Loucy (cell line): ENCODE measurements at regions not wholly inside any gene's neighbourhood (a gene's known extent, or its start where the extent isn't known, plus 50 kb on each side); places are given as distances from the start of the nearest gene placed in this dataset.

Experiments used
- H2AFZ ChIP-seq: fragments of 200-600 bp; sonication (generic); 2 replicates; pipeline ENCODE4 v1.6.0; 2016; ENCODE audit warnings: antibody characterized with exemption, mild to moderate bottlenecking, low read length, moderate library complexity
- H3F3A ChIP-seq: fragments of 200-600 bp; 2 replicates; pipeline ENCODE4 v1.6.0; 2016; ENCODE audit warnings: antibody characterized with exemption, low read depth, mild to moderate bottlenecking
- H3K27me3 ChIP-seq: fragments of 200-600 bp; sonication (generic); 2 replicates; pipeline ENCODE4 v1.6.1; 2014; ENCODE audit warnings: low read length, mild to moderate bottlenecking; ENCODE audit not compliant: insufficient read depth, poor library complexity, severe bottlenecking
- H3K36me3 ChIP-seq: fragments of 200-600 bp; sonication (generic); 2 replicates; pipeline ENCODE4 v1.6.1; 2016; ENCODE audit warnings: low read length; ENCODE audit not compliant: insufficient read depth
- H3K4me1 ChIP-seq: fragments of 200-600 bp; sonication (generic); 2 replicates; pipeline ENCODE4 v1.5.1; 2014; ENCODE audit warnings: low read length, mild to moderate bottlenecking; ENCODE audit not compliant: insufficient read depth, poor library complexity, severe bottlenecking
- H3K4me2 ChIP-seq: fragments of 200-600 bp; sonication (generic); 2 replicates; pipeline ENCODE4 v1.6.0; 2014; ENCODE audit warnings: antibody characterized with exemption, low read length, low read depth, mild to moderate bottlenecking; ENCODE audit not compliant: poor library complexity, severe bottlenecking
- H3K4me3 ChIP-seq: fragments of 200-600 bp; sonication (generic); 2 replicates; pipeline ENCODE4 v1.5.1; 2014; ENCODE audit warnings: low read length, mild to moderate bottlenecking, mixed read lengths; ENCODE audit not compliant: poor library complexity, severe bottlenecking
- H3K79me2 ChIP-seq: fragments of 200-600 bp; sonication (generic); 2 replicates; pipeline ENCODE4 v1.6.1; 2014; ENCODE audit warnings: low read length; ENCODE audit not compliant: insufficient read depth
- H3K9ac ChIP-seq: fragments of 200-600 bp; sonication (generic); 2 replicates; pipeline ENCODE4 v1.6.0; 2014; ENCODE audit warnings: mild to moderate bottlenecking, low read depth, low read length, moderate library complexity; ENCODE audit not compliant: poor library complexity, severe bottlenecking
- H3K9me2 ChIP-seq: fragments of 200-600 bp; sonication (generic); replicated peaks from 2 replicates; pipeline ENCODE4 v1.6.1; 2016; ENCODE audit warnings: low read depth, low read length, mixed read lengths
- H3K9me3 ChIP-seq: fragments of 200-600 bp; sonication (generic); 2 replicates; pipeline ENCODE4 v1.6.1; 2014; ENCODE audit warnings: mild to moderate bottlenecking, antibody characterized with exemption, low read length, low read depth; ENCODE audit not compliant: insufficient read depth
- H4K20me1 ChIP-seq: fragments of 200-600 bp; sonication (generic); 2 replicates; pipeline ENCODE4 v1.6.0; 2014; ENCODE audit warnings: antibody characterized with exemption, low read length, mild to moderate bottlenecking; ENCODE audit not compliant: insufficient read depth, poor library complexity, severe bottlenecking
- CTCF ChIP-seq: fragments of 200-600 bp; sonication (generic); conservative IDR thresholded peaks from 2 replicates; pipeline ENCODE4 v1.5.1; 2014; ENCODE audit warnings: mild to moderate bottlenecking, antibody characterized with exemption, low read length
- EZH2phosphoT487 ChIP-seq: fragments of 200-600 bp; IDR thresholded peaks from 2 replicates; pipeline ENCODE4 v1.6.1; 2018; ENCODE audit warnings: antibody characterized with exemption, mild to moderate bottlenecking, moderate library complexity, borderline replicate concordance

DNA sequence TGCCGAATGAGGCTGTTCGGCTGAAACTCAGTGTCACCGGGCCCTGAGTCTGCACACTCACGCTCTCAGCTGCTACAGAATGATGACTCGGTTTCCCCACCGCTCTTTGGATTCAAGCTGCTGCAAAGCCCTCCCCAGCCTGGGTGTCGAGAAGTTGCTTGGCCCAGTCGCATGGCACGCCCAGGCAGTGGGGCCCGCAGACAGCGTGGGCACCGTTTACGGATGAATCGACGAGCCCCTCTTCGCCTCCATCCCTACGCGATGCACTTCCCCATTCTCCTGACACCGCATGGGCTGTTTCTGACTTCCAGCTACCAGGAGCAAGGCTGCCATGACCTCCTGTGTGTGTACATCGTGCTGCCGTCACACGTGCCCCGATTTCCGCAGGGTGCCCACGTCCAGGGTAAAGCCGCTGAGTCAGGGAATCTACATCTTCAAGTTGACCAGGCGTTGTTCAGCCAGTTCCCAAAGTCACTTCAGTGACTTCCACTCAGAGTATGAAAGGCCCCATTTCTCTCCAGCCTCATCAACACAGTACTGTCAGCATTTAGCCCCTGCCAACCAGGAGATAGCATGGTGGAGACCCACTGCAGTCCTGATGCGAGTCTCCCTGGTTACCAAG lies 60.3 kb upstream of the GPC1 start:
- H3K36me3 ChIP-seq: no peaks in the 10 kb centered on the region
- TF ChIP-seq EZH2phosphoT487: no peak
- TF ChIP-seq CTCF: no peak
- no peaks in the 10 kb centered on the region for H3K9me2 ChIP-seq
- H3K9ac ChIP-seq: no peak overlapping the region
- no peaks in the 10 kb centered on the region for H4K20me1 ChIP-seq
- no peaks in the 10 kb centered on the region for H3F3A ChIP-seq
- no peaks in the 10 kb centered on the region for H3K27me3 ChIP-seq
- no peak overlapping the region for H3K4me2 ChIP-seq
- no peak overlapping the region for H2AFZ ChIP-seq
- no peaks in the 10 kb centered on the region for H3K79me2 ChIP-seq
- no peaks in the 10 kb centered on the region; the same call in 1 of the 2 replicates for H3K9me3 ChIP-seq
- no peak overlapping the region for H3K4me3 ChIP-seq
- no peaks in the 10 kb centered on the region for H3K4me1 ChIP-seq

GRCh38 chr2:240376739-240377138 lies 58.7 kb upstream of the GPC1 start:
- Histone ChIP-seq H3K9me2 (no peaks in the 10 kb centered on the region), H3K4me3 (no peak overlapping the region), H4K20me1 (no peaks in the 10 kb centered on the region), H3K79me2 (no peaks in the 10 kb centered on the region), H3K4me1 (no peaks in the 10 kb centered on the region), H3K9me3 (no peaks in the 10 kb centered on the region; the same call in 1 of the 2 replicates), H3K9ac (no peak overlapping the region), H3F3A (no peaks in the 10 kb centered on the region), H3K36me3 (no peaks in the 10 kb centered on the region), H2AFZ (no peak overlapping the region), H3K27me3 (no peaks in the 10 kb centered on the region), H3K4me2 (no peak overlapping the region)
- TF ChIP-seq EZH2phosphoT487 (no peak), CTCF (no peak)

DNA sequence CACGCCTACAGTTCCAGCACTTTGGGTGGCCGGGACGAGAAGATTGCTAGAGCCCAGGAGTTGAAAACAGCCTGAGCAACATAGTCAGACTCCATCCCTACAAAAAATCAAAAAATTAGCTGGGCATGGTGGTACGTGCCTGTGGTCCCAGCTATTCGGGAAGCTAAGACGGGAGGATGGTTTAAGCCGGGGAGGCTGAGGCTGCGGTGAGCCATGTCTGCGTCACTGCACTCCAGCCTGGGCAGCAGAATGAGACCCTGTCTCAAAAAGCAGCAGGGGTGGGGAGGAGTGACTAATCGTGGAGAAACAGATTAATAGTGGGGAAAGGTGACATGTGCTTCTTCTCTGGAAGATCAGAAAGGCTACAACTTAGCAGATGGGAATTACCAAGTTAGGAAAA lies 58.1 kb upstream of the GPC1 start:
- Histone ChIP-seq H3K4me3 (no peak overlapping the region), H3K9me2 (no peaks in the 10 kb centered on the region), H3K4me1 (no peaks in the 10 kb centered on the region), H3K9ac (no peak overlapping the region), H3K27me3 (no peaks in the 10 kb centered on the region), H3K79me2 (no peaks in the 10 kb centered on the region), H4K20me1 (no peaks in the 10 kb centered on the region), H3F3A (no peaks in the 10 kb centered on the region), H3K4me2 (no peak overlapping the region), H3K9me3 (no peaks in the 10 kb centered on the region; the same call in 1 of the 2 replicates), H3K36me3 (no peaks in the 10 kb centered on the region), H2AFZ (no peak overlapping the region)
- TF ChIP-seq EZH2phosphoT487 (no peak), CTCF (no peak)
